ENCODE measurements at regions not wholly inside any gene's neighbourhood (a gene's known extent, or its start where the extent isn't known, plus 50 kb on each side); places are given as distances from the start of the nearest gene placed in this dataset.

GRCh38 chrX:40349251-40349650, 231.5 kb upstream of the ATP6AP2 start:
- TF ChIP-seq CTCF (IDR thresholded peaks at IDR 0.05), result no peak
- TF ChIP-seq EZH2 (IDR thresholded peaks at IDR 0.05; ENCODE audit: borderline replicate concordance, insufficient read depth, low read depth, low read length, poor library complexity, severe bottlenecking), result no peak
